GM12892 (cell line): ENCODE measurements at regions not wholly inside any gene's neighbourhood (a gene's known extent, or its start where the extent isn't known, plus 50 kb on each side); places are given as distances from the start of the nearest gene placed in this dataset.

Source experiments
- POLR2A ChIP-seq: IDR thresholded peaks from 2 replicates; pipeline ENCODE4 v1.6.1; 2011; ENCODE audit warnings: low read depth, low read length, control low read depth
- POLR2AphosphoS5 ChIP-seq: IDR thresholded peaks from 2 replicates; pipeline ENCODE4 v1.6.1; 2011; ENCODE audit warnings: low read depth, low read length, control low read depth

GRCh38 chr2:75764611-75765010 lies 53.9 kb upstream of the GCFC2 start:
- TF ChIP-seq POLR2A (no peak), POLR2AphosphoS5 (no peak)
